Mucosa of rectum (tissue), 2 donors: ENCODE measurements at regions not wholly inside any gene's neighbourhood (a gene's known extent, or its start where the extent isn't known, plus 50 kb on each side); places are given as distances from the start of the nearest gene placed in this dataset.

Source experiments
- H3K27ac ChIP-seq, 2 donors: one replicate each; pipeline ENCODE4 v1.7.0; 2013; ENCODE audit warnings: inconsistent platforms in 2 of 2, low read depth in 2 of 2, low read length in 2 of 2
- H3K27me3 ChIP-seq, 2 donors: one replicate each; pipeline ENCODE4 v1.7.0; 2013; ENCODE audit warnings: low read length in 2 of 2; ENCODE audit not compliant: control insufficient read depth in 2 of 2, insufficient read depth in 2 of 2
- H3K36me3 ChIP-seq, 2 donors: one replicate each; pipeline ENCODE4 v1.7.0; 2013; ENCODE audit warnings: low read length in 2 of 2; ENCODE audit not compliant: control insufficient read depth in 2 of 2, insufficient read depth in 2 of 2
- H3K4me1 ChIP-seq, 2 donors: one replicate each; pipeline ENCODE4 v1.7.0; 2013; ENCODE audit warnings: low read length in 2 of 2, mild to moderate bottlenecking in 1 of 2; ENCODE audit not compliant: control insufficient read depth in 2 of 2, insufficient read depth in 2 of 2
- H3K4me3 ChIP-seq, 2 donors: one replicate each; pipeline ENCODE4 v1.7.0; 2013; ENCODE audit warnings: low read length in 2 of 2
- H3K9ac ChIP-seq, 2 donors: one replicate each; pipeline ENCODE4 v1.7.0; 2013; ENCODE audit warnings: low read length in 2 of 2, low read depth in 1 of 2, mild to moderate bottlenecking in 1 of 2
- H3K9me3 ChIP-seq, 2 donors: one replicate each; pipeline ENCODE4 v1.7.0; 2013; ENCODE audit warnings: low read length in 2 of 2; ENCODE audit not compliant: control insufficient read depth in 2 of 2
- donor health status: healthy.
- donor health status: Normal muscosa, but diverticular disease.

- no peak overlapping the region for H3K4me3 ChIP-seq
- no peak overlapping the region for H3K27ac ChIP-seq
- H3K36me3 ChIP-seq, result no peaks in the 10 kb centered on the region
- no peaks in the 10 kb centered on the region for H3K9me3 ChIP-seq
- no peaks in the 10 kb centered on the region for H3K4me1 ChIP-seq
- H3K9ac ChIP-seq, result no peak overlapping the region
- H3K27me3 ChIP-seq, result peaks cover 1 to 4% of the 10 kb centered on the region in 2 donors
These were observed 80.1 kb downstream of the PJA1 start for GRCh38 chrX:69085151-69085550.

GRCh38 chrX:69083801-69084200, 81.5 kb downstream of the PJA1 start:
- H3K27ac ChIP-seq, result no peak overlapping the region
- H3K9ac ChIP-seq, result no peak overlapping the region
- H3K4me1 ChIP-seq, result no peaks in the 10 kb centered on the region
- no peaks in the 10 kb centered on the region for H3K36me3 ChIP-seq
- no peak overlapping the region for H3K4me3 ChIP-seq
- H3K27me3 ChIP-seq, result peaks cover 0 to 7% of the 10 kb centered on the region in 2 donors
- no peaks in the 10 kb centered on the region for H3K9me3 ChIP-seq

- peaks cover 0 to 7% of the 10 kb centered on the region in 2 donors for H3K27me3 ChIP-seq
- H3K36me3 ChIP-seq, result no peaks in the 10 kb centered on the region
- no peaks in the 10 kb centered on the region for H3K9me3 ChIP-seq
- H3K4me1 ChIP-seq, result no peaks in the 10 kb centered on the region
- H3K9ac ChIP-seq, result no peak overlapping the region
- H3K27ac ChIP-seq, result no peak overlapping the region
- no peak overlapping the region for H3K4me3 ChIP-seq
These were observed 81.9 kb downstream of the PJA1 start for GRCh38 chrX:69083361-69083760.

DNA sequence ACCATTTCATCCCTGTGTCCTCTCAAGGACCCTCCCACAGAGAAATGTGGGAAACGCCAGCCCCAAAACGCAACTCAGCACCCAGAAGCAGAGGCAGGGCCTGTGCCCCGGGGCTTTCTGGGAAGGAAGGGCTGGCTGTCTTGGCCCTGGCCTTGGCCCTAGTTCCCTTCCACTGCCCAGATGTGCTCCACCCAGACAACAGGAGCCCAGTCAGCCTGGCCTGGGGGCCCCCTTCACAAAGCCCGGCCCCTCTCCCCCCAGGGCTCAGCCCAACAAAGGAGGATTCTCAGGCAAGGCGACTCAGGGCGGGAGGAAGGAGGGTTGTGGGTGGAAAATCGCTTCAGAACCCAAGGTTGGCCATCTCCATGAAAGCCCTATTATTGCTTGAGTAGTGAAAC, 82.5 kb downstream of the PJA1 start:
- Histone ChIP-seq H3K9ac (no peak overlapping the region), H3K4me3 (no peak overlapping the region)

GRCh38 chrX:69082055-69082752, 83.0 kb downstream of the PJA1 start:
- Histone ChIP-seq H3K9me3 (no peaks in the 10 kb centered on the region), H3K4me3 (no peak overlapping the region), H3K9ac (no peak overlapping the region), H3K36me3 (no peaks in the 10 kb centered on the region), H3K27ac (no peak overlapping the region), H3K27me3 (peaks cover 0 to 7% of the 10 kb centered on the region in 2 donors), H3K4me1 (no peaks in the 10 kb centered on the region)

More for the DNA sequence above, 82.5 kb downstream of the PJA1 start:
- Histone ChIP-seq H3K36me3 (no peaks in the 10 kb centered on the region), H3K27ac (no peak overlapping the region), H3K4me1 (no peaks in the 10 kb centered on the region), H3K27me3 (peaks cover 0 to 7% of the 10 kb centered on the region in 2 donors), H3K9me3 (no peaks in the 10 kb centered on the region)

- Histone ChIP-seq H3K9ac (no peak overlapping the region), H3K27ac (no peak overlapping the region), H3K27me3 (peaks cover 0 to 3% of the 10 kb centered on the region in 2 donors), H3K4me3 (no peak overlapping the region), H3K36me3 (no peaks in the 10 kb centered on the region), H3K4me1 (no peaks in the 10 kb centered on the region), H3K9me3 (no peaks in the 10 kb centered on the region)
These were observed 84.3 kb downstream of the PJA1 start for GRCh38 chrX:69080855-69081465.

- Histone ChIP-seq H3K4me3 (no peak overlapping the region), H3K9me3 (no peaks in the 10 kb centered on the region), H3K27ac (no peak overlapping the region), H3K9ac (no peak overlapping the region), H3K36me3 (no peaks in the 10 kb centered on the region), H3K27me3 (peaks cover 0 to 3% of the 10 kb centered on the region in 2 donors), H3K4me1 (no peaks in the 10 kb centered on the region)
These were observed 86.0 kb downstream of the PJA1 start for GRCh38 chrX:69079268-69079667.

DNA sequence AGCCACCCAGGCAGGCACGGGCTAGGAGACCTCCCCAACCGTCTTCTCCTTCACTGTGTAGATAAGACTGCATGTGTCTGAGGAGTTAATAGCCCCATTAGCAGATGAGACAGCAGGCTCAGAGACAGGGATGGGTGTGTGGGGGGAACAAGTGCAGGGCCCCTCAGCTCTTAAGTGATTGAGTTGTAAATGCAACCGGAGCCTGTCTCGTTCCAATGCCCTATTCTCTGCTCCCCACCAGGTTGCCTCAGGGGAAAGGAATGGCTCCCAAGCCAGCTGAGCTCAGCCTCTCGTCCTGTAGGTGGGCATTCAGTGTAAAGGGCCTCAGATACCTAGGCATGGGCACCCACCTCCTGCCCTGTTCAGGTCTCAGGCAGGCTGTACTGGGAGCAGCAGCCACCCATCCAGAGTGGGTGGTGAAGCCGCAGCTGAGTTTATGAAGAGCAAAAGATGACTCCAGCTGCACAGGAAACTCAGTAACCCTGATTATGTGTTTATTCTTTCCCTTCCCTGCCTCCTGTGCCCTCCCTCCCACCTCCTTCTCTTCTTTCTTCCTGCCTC, 87.3 kb downstream of the PJA1 start:
- Histone ChIP-seq H3K27ac (no peak overlapping the region), H3K4me3 (no peak overlapping the region), H3K9ac (no peak overlapping the region), H3K27me3 (peaks cover 0 to 3% of the 10 kb centered on the region in 2 donors), H3K36me3 (no peaks in the 10 kb centered on the region), H3K4me1 (no peaks in the 10 kb centered on the region), H3K9me3 (no peaks in the 10 kb centered on the region)

DNA sequence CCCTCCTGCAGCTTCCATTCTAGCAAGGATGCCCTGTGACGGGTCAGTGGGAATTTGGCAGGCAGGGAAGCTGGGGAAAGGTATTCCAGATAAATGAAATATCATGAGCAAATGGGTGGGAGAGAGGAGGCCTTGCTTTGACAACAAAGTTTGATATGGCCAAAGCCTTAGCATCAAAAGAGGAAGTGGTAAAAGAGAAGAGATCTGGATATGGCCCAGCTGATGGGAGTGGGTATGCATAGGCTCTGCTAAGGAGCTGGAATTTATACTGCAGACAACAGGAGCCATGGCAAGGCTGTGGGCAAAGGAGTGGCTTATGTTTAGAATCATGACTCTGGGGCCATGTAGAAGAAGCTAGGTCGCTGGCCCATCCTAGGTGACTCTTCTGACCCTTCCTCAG, 89.2 kb downstream of the PJA1 start:
- H3K4me1 ChIP-seq, result no peaks in the 10 kb centered on the region
- H3K4me3 ChIP-seq, result no peak overlapping the region
- H3K27ac ChIP-seq, result no peak overlapping the region
- H3K9ac ChIP-seq, result no peak overlapping the region
- no peaks in the 10 kb centered on the region for H3K9me3 ChIP-seq
- no peaks in the 10 kb centered on the region for H3K36me3 ChIP-seq
- peaks cover 0 to 6% of the 10 kb centered on the region in 2 donors for H3K27me3 ChIP-seq

GRCh38 chrX:69074726-69075125, 90.5 kb downstream of the PJA1 start:
- peaks cover 3 to 6% of the 10 kb centered on the region in 2 donors for H3K27me3 ChIP-seq
- H3K4me3 ChIP-seq, result no peak overlapping the region
- no peaks in the 10 kb centered on the region for H3K9me3 ChIP-seq
- H3K27ac ChIP-seq, result no peak overlapping the region
- H3K9ac ChIP-seq, result no peak overlapping the region
- no peaks in the 10 kb centered on the region for H3K4me1 ChIP-seq
- no peaks in the 10 kb centered on the region for H3K36me3 ChIP-seq
